ENCODE measurements at regions not wholly inside any gene's neighbourhood (a gene's known extent, or its start where the extent isn't known, plus 50 kb on each side); places are given as distances from the start of the nearest gene placed in this dataset.

- WGBS, 2 donors, result 85 to 100% methylated on average over 1 of the region's 1 CpG
- intact Hi-C loops (cut with DNase I), result no loop called here
These were observed 558.6 kb downstream of the UTRN start for GRCh38 chr6:144843701-144844100.

GRCh38 chr6:144844596-144844995 is 559.5 kb downstream of the UTRN start:
- intact Hi-C loops (cut with DNase I), result no loop called here
- TF ChIP-seq POLR2A (IDR thresholded peaks at IDR 0.05) (no peak), CTCF (IDR thresholded peaks at IDR 0.05) (no peak)
- Histone ChIP-seq H3K9me3 (no peaks in the 10 kb centered on the region), H3K36me3 (replicated peaks in 1 of 2; ENCODE audit: insufficient read depth in 1 of 2, low read depth in 2 of 2) (peaks cover 0 to 4% of the 10 kb centered on the region in 2 donors), H3K4me1 (no peaks in the 10 kb centered on the region), H3K27me3 (no peaks in the 10 kb centered on the region), H3K27ac (no peak overlapping the region), H3K4me3 (no peak overlapping the region)
- WGBS, 2 donors, result 65 to 72% methylated on average over 3 of the region's 3 CpGs
- DNase-seq (no peak), ATAC-seq (no peak)

More at GRCh38 chr6:144843701-144844100, 558.6 kb downstream of the UTRN start:
- DNase-seq (no peak), ATAC-seq (no peak)
- Histone ChIP-seq H3K27ac (no peak overlapping the region), H3K27me3 (no peaks in the 10 kb centered on the region), H3K9me3 (no peaks in the 10 kb centered on the region), H3K36me3 (replicated peaks in 1 of 2; ENCODE audit: insufficient read depth in 1 of 2, low read depth in 2 of 2) (peaks cover 0 to 11% of the 10 kb centered on the region in 2 donors), H3K4me3 (no peak overlapping the region), H3K4me1 (no peaks in the 10 kb centered on the region)
- TF ChIP-seq CTCF (IDR thresholded peaks at IDR 0.05) (no peak), POLR2A (IDR thresholded peaks at IDR 0.05) (no peak)

GRCh38 chr6:144845186-144845585 is 560.1 kb downstream of the UTRN start:
- Histone ChIP-seq H3K36me3 (replicated peaks in 1 of 2; ENCODE audit: insufficient read depth in 1 of 2, low read depth in 2 of 2) (peaks cover 0 to 3% of the 10 kb centered on the region in 2 donors), H3K27me3 (no peaks in the 10 kb centered on the region), H3K4me1 (no peaks in the 10 kb centered on the region), H3K9me3 (no peaks in the 10 kb centered on the region), H3K27ac (no peak overlapping the region), H3K4me3 (no peak overlapping the region)
- DNase-seq (no peak), ATAC-seq (no peak)
- intact Hi-C loops (cut with DNase I), result no loop called here
- TF ChIP-seq POLR2A (IDR thresholded peaks at IDR 0.05) (no peak), CTCF (IDR thresholded peaks at IDR 0.05) (no peak)

- TF ChIP-seq POLR2A (IDR thresholded peaks at IDR 0.05) (no peak), CTCF (IDR thresholded peaks at IDR 0.05) (no peak)
- WGBS, 2 donors, result 85 to 96% methylated on average over 2 of the region's 2 CpGs
- Histone ChIP-seq H3K27ac (no peak overlapping the region), H3K4me1 (no peaks in the 10 kb centered on the region), H3K9me3 (no peaks in the 10 kb centered on the region), H3K27me3 (no peaks in the 10 kb centered on the region), H3K4me3 (no peak overlapping the region), H3K36me3 (replicated peaks in 1 of 2; ENCODE audit: insufficient read depth in 1 of 2, low read depth in 2 of 2) (peaks cover 0 to 15% of the 10 kb centered on the region in 2 donors)
- intact Hi-C loops (cut with DNase I), result no loop called here
- DNase-seq, result no peak
- no peak for ATAC-seq
These were observed 562.8 kb downstream of the UTRN start for GRCh38 chr6:144847916-144848315.

- Histone ChIP-seq H3K27ac (no peak overlapping the region), H3K36me3 (replicated peaks in 1 of 2; ENCODE audit: insufficient read depth in 1 of 2, low read depth in 2 of 2) (peaks cover 0 to 19% of the 10 kb centered on the region in 2 donors), H3K27me3 (no peaks in the 10 kb centered on the region), H3K9me3 (no peaks in the 10 kb centered on the region), H3K4me1 (no peaks in the 10 kb centered on the region), H3K4me3 (no peak overlapping the region)
- TF ChIP-seq CTCF (IDR thresholded peaks at IDR 0.05) (no peak), POLR2A (IDR thresholded peaks at IDR 0.05) (no peak)
- intact Hi-C loops (cut with DNase I), result no loop called here
- DNase-seq (no peak), ATAC-seq (no peak)
- 90 to 91% methylated on average over 2 of the region's 2 CpGs for WGBS, 2 donors
These were observed 564.8 kb downstream of the UTRN start for GRCh38 chr6:144849920-144850319.
